Kidney capillary endothelial cell (primary cell): ENCODE measurements at regions not wholly inside any gene's neighbourhood (a gene's known extent, or its start where the extent isn't known, plus 50 kb on each side); places are given as distances from the start of the nearest gene placed in this dataset.
"Not testable (repeated sequence)": the region's sequence is repeated elsewhere in the genome, so short reads cannot be mapped to it uniquely, and the experiment has no call there.

Source experiments
- DNase-seq: peaks from one replicate; pipeline ENCODE4 v3.0.0-alpha.2; 2018; ENCODE audit warnings: low spot score

DNA sequence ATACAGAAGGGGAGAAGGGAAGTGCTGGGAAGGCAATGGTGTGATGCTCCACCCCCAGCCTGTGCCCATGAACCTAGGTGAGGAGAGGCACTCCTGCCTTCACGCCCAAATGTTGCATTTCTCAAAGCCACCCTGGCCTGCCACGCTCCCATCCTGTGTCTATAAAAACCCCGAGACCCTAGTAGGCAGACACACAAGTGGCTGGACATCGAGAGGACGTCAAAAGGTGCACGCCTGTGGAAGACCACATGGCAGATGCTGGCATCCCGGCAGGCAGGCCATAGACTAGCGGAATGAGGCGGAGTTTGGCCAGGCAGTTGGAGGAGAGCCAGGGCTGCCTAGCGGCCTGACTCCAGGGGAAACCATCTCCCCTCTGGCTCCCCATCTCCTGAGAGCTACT is 1168.5 kb upstream of the ADGRL2 start:
- no peak for DNase-seq

DNA sequence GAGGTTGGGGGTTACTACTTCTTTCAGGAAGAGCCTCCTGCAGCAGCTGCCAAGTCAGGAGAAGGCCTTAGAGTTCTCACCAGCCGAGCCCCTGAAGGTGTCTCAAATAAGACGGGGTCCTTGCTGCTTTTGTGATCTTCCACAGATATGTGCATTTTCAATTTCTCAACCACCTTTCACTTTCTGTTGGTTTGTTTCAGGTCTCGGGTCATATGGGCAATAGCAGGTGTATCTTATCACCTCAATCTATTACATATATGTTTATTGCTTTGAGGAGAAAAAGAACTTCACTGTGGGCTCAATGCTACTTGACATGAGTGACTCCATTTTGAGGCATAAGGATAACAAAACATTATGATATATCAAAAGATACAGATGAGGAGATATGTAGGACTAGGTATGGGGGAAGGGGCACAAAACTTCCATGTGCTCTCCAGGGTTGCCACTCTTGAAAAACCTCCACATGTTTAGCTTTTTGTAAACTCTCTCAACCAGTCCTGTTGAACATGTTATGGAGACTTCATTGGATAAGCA is 1171.4 kb upstream of the ADGRL2 start:
- DNase-seq = no peak

DNA sequence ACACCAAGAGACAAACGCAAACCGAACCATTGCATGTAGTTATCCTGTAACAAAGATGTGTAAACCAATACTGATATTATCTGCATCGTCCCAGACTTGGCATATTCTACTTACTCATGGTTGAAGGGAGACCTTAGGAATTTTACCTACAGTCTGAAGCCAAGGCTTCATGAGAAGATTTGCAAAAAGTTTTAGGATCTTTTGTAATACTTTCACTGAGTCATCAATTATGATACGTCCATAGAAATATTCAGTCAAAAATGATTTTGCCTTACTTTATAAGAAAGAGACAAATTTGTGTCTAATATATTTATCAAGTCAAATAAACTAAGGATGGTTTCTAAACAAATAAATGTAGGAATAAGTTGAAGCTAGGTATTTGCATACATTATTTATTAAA is 1176.1 kb upstream of the ADGRL2 start:
- no peak for DNase-seq

- DNase-seq = no peak
Observed at GRCh38 chr1:80607064-80607463, 1193.7 kb upstream of the ADGRL2 start.

DNA sequence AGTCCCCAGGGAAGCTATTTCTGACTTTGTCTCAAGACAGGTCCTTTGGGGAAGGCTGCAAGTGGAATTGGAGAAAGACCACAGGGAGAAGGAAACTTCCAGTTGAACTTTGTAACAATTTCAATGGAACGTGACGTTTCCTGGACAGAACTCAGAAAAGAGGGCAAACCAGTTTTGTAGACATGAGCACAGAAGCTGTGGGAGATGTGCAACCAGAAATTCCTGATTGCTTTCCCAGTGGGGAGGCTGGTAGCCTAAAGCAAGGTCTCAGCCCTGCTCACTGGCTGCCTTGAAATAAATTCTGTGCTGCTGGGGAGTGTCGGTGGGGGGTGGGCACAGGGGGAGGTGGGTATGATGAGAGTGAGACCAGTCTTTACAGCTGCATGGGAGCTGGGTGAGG is 1206.7 kb upstream of the ADGRL2 start:
- no peak for DNase-seq

DNA sequence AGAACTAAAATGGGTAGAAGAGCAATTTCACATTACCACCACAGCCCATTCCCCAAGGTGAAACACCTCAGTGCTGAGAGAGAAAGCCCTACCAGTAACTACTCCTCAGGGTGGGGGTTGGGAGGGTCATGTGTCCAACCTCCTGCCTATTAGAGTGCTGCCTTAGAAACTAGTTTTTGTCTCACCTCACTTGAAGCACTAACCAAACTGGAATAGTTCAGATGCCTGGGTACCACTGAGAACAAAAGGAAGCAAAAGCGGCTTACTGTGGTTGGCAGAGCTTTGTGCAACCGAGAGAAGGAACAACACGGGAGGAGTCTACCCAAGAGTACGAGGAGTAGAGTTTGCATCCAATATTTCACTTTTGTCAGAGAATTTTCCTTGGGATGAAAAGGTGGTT is 1207.5 kb upstream of the ADGRL2 start:
- no peak for DNase-seq

- DNase-seq = no peak
Observed at GRCh38 chr1:80582980-80583379, 1217.8 kb upstream of the ADGRL2 start.

GRCh38 chr1:80579055-80579454 is 1221.7 kb upstream of the ADGRL2 start:
- DNase-seq = no peak

- DNase-seq = no peak
Observed at GRCh38 chr1:80566867-80567266, 1233.9 kb upstream of the ADGRL2 start.

DNA sequence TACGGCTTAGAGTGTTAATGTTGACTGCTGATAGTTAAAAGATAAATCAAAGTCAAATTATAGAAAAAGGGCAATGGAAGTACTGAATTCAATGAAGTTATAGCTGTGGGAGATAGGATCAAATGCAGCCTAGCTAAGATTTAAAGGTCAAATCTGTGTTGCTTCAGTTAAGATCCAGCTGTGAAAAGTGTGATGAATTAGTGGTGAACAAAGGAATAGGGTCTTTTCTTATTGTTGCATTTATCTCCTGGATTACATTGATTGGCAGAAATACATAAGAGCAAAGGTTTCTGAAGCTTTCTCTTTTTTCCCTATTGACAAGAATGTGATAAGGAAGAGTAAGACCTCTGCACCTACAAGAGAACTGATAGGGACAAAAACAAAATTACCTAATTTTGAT is 1234.6 kb upstream of the ADGRL2 start:
- DNase-seq = no peak

- DNase-seq = no peak
Observed at GRCh38 chr1:80565406-80565805, 1235.3 kb upstream of the ADGRL2 start.

- no peak for DNase-seq
Observed at GRCh38 chr1:80542231-80542630, 1258.5 kb upstream of the ADGRL2 start.

DNA sequence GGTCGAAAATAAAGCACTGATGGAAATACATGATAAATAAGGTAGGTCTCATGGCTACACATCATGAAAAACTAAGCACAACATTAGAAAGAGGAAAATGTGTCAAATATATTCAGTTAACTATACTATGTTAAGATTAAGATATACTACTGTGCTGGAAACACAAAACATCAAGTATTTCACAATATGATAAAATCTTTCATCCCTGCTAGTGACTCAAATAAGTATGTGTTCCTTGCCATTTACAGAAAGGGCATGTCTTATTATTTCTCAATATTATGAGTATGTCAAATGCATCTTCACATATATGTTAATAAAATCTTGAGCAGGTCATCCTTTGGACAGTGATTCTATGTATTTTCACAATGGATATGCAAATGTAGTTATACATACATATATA is 1260.1 kb upstream of the ADGRL2 start:
- DNase-seq = no peak

DNA sequence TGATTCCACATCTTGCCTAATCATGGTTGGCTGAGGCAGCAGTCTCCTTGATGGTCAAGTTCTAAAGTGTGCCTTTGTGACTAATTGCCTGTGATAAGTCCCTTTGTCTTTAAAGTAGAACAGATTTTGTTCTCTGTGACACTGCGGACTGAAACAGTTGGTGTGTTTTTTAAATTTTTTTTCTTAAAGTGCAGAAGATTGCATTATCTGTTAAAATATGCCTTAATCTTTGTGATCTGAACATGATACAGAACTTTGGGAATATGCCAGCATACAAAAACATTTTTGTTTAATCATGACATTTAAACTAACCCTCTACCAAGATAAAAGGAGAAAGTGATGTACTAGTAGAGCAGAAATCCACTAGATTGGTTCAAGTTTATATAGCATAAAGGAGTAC is 1260.6 kb upstream of the ADGRL2 start:
- no peak for DNase-seq

- DNase-seq = not testable (repeated sequence)
Observed at GRCh38 chr1:80539298-80539697, 1261.4 kb upstream of the ADGRL2 start.

DNA sequence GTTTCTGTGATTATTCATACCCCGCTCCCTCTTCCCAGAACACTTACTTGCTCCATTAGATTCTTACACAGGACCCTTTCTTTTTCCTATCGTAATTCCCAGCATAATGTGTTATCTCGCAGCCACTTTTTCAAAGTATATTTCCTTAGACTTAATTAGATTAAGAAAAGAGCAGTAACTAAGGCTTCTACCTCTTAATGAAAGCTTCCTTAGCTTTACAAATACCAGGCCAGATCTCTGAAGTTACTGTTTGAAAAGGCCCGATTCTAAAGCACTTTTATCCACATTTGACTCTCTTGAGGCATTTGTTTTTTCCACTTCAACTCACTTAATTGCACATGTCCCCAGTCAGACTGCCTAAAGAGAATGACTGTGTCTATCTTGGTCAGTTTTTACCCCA is 1264.3 kb upstream of the ADGRL2 start:
- DNase-seq = no peak

DNA sequence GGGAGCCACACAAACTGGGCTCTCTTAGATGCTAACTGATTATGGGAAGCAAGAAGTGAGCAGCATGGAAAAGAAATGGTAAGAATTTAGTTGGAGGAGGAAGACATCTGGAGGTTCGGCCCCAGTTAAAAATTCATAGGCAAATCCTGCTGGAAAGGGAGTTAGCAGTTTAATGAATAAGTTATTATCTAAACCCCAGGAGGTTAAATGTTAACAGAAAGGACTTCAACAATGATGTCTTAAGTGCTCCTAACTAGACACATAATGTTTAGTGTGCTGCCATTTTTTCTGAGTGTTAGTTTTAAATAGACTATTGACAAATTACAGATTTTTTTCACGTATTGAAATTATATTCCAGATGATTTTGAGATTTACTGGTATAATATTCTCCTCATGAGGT is 1265.3 kb upstream of the ADGRL2 start:
- no peak for DNase-seq

DNA sequence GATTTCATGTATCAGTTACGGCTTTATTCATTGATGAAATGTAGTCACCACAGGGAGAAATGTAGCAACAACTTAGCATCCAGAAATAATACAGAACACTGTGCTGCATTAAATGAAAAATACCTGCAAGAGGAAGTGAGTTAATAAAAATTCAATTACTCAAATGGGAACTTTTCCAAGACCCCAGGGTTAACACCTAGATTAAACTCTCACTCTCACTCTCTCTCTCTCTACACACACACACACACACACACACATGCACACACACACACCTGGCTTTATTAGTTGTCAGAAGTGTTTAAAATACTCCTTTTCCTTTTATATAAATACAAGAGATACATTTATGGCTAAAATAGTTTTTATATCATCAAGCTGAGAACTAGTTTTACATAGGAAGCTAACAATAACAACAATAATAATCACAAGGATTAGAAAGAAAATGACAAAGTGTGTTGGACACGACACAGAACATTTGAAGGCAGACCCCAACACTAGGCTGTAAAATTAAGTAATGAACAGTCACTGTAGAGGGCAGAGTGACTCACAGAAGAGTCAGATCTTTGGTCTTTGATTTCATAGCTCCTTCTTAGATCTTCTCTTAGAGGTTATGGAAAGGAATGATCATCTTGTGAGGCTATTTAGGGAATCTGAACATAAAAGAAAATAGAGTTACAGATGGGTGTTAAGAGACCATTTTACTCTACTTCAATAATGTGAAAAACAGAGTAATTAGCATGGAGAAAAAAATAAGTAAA is 1266.0 kb upstream of the ADGRL2 start:
- no peak for DNase-seq

- DNase-seq = no peak
Observed at GRCh38 chr1:80533775-80534334, 1266.9 kb upstream of the ADGRL2 start.

DNA sequence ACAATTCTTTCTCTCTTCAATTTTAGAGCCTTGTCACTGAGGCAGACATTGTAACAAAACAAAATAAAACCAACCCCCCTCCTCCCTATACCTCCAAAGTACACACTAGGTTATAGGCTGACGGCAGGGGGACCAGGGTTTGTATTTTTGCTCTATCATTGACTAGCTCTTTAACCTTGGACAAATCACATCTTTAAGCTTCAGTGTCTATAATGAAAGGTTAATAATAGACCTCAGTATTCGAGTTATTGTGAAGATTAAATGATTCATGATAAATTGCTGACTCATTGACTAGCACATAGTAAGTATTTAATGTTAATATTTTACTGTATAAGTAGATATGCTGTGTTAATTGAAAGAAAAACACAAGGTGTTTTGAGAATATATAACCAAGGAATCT is 1267.6 kb upstream of the ADGRL2 start:
- no peak for DNase-seq

- DNase-seq = no peak
Observed at GRCh38 chr1:80531182-80531581, 1269.6 kb upstream of the ADGRL2 start.

DNA sequence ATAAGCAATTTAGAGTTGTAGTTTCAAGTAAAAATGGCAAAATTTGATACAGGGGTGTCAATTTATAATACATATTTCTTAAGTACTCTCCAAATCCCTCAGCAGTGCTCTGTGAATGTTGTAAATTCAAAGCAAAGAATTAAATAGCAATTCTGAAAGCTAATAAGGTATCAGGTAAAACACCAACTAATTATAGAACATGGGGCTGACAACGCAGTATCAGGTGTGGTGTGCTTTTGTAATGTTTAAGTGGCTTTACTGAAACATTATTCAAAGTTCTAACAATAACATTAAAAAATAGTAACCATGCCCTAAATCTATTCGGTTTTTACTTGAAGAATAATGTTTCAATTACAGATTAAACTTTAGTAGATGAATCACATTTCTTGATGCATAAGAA is 1271.2 kb upstream of the ADGRL2 start:
- no peak for DNase-seq

DNA sequence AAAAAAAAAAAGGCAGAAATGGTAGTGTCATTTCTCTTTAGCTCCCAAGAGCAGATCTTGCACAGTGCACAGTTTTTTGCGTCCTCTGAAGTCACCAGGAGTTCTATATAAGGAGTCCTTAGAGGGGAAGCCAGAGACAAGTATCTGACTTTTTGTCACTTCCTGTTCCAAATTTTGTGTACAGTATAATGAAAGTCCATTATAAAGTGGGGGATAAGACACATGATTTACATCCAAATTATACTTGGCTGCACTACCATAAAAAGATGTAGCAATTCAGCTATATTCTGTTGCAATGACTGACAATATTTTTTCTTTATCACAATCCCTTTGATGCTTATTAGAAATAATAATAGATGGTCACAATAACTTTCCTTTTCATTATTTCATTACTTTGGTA is 1276.9 kb upstream of the ADGRL2 start:
- DNase-seq = no peak

DNA sequence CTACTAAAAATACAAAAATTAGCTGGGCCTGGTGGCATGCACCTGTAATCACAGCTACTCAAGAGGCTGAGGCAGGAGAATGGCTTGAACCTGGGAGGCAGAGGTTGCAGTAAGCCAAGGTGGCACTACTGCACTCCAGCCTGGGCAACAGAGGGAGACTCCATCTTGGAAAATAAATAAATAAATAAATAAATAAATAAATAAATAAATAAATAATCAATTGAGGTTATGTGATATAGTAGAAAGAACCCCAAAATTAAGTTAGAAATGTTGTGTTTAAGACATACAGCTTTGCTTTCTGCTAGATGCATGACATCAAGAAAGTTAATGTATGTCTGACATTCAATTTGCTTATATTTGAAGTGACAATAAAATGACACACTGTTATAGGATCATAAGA is 1277.7 kb upstream of the ADGRL2 start:
- DNase-seq = not testable (repeated sequence)
